ENCODE measurements at regions not wholly inside any gene's neighbourhood (a gene's known extent, or its start where the extent isn't known, plus 50 kb on each side); places are given as distances from the start of the nearest gene placed in this dataset.

- H3K9me3 ChIP-seq (ENCODE audit: low read length) = no peaks in the 10 kb centered on the region
These were observed 450.8 kb upstream of the TLE4 start for GRCh38 chr9:79120941-79121340.

GRCh38 chr9:79123415-79123814 is 448.4 kb upstream of the TLE4 start:
- Histone ChIP-seq H3K9me3 (ENCODE audit: low read length) (no peaks in the 10 kb centered on the region), H3K27me3 (ENCODE audit: insufficient read depth, low read length) (no peaks in the 10 kb centered on the region), H3K4me3 (ENCODE audit: low read length) (no peak overlapping the region), H2AFZ (ENCODE audit: low read depth, low read length) (no peak overlapping the region), H3K36me3 (ENCODE audit: insufficient read depth, low read length) (no peaks in the 10 kb centered on the region), H3K4me1 (ENCODE audit: insufficient read depth, low read length) (no peaks in the 10 kb centered on the region)

More at GRCh38 chr9:79120941-79121340, 450.8 kb upstream of the TLE4 start:
- H3K4me3 ChIP-seq (ENCODE audit: low read length) = no peak overlapping the region
- no peak overlapping the region for H2AFZ ChIP-seq (ENCODE audit: low read depth, low read length)
- no peaks in the 10 kb centered on the region for H3K27me3 ChIP-seq (ENCODE audit: insufficient read depth, low read length)
- no peaks in the 10 kb centered on the region for H3K4me1 ChIP-seq (ENCODE audit: insufficient read depth, low read length)
- no peaks in the 10 kb centered on the region for H3K36me3 ChIP-seq (ENCODE audit: insufficient read depth, low read length)

- Histone ChIP-seq H3K4me1 (ENCODE audit: insufficient read depth, low read length) (peaks cover 11% of the 10 kb centered on the region), H2AFZ (ENCODE audit: low read depth, low read length) (no peak overlapping the region), H3K9me3 (ENCODE audit: low read length) (no peaks in the 10 kb centered on the region), H3K27me3 (ENCODE audit: insufficient read depth, low read length) (no peaks in the 10 kb centered on the region), H3K4me3 (ENCODE audit: low read length) (no peak overlapping the region), H3K36me3 (ENCODE audit: insufficient read depth, low read length) (no peaks in the 10 kb centered on the region)
These were observed 444.1 kb upstream of the TLE4 start for GRCh38 chr9:79127661-79128060.

GRCh38 chr9:79129865-79130480 is 441.8 kb upstream of the TLE4 start:
- Histone ChIP-seq H3K9me3 (ENCODE audit: low read length) (no peaks in the 10 kb centered on the region), H3K27me3 (ENCODE audit: insufficient read depth, low read length) (no peaks in the 10 kb centered on the region)

GRCh38 chr9:79131246-79131774 is 440.5 kb upstream of the TLE4 start:
- no peaks in the 10 kb centered on the region for H3K9me3 ChIP-seq (ENCODE audit: low read length)
- no peak overlapping the region for H3K4me3 ChIP-seq (ENCODE audit: low read length)
- H3K27me3 ChIP-seq (ENCODE audit: insufficient read depth, low read length) = no peaks in the 10 kb centered on the region
- H2AFZ ChIP-seq (ENCODE audit: low read depth, low read length) = no peak overlapping the region
- no peaks in the 10 kb centered on the region for H3K36me3 ChIP-seq (ENCODE audit: insufficient read depth, low read length)
- peaks cover 11% of the 10 kb centered on the region for H3K4me1 ChIP-seq (ENCODE audit: insufficient read depth, low read length)

More at GRCh38 chr9:79129865-79130480, 441.8 kb upstream of the TLE4 start:
- no peaks in the 10 kb centered on the region for H3K36me3 ChIP-seq (ENCODE audit: insufficient read depth, low read length)
- no peak overlapping the region for H3K4me3 ChIP-seq (ENCODE audit: low read length)
- peaks cover 11% of the 10 kb centered on the region for H3K4me1 ChIP-seq (ENCODE audit: insufficient read depth, low read length)
- no peak overlapping the region for H2AFZ ChIP-seq (ENCODE audit: low read depth, low read length)

- Histone ChIP-seq H3K36me3 (ENCODE audit: insufficient read depth, low read length) (no peaks in the 10 kb centered on the region), H3K4me1 (ENCODE audit: insufficient read depth, low read length) (peaks cover 11% of the 10 kb centered on the region), H3K27me3 (ENCODE audit: insufficient read depth, low read length) (no peaks in the 10 kb centered on the region), H3K4me3 (ENCODE audit: low read length) (no peak overlapping the region), H3K9me3 (ENCODE audit: low read length) (no peaks in the 10 kb centered on the region), H2AFZ (ENCODE audit: low read depth, low read length) (no peak overlapping the region)
These were observed 439.9 kb upstream of the TLE4 start for GRCh38 chr9:79131824-79132377.

GRCh38 chr9:79134654-79135053 is 437.1 kb upstream of the TLE4 start:
- Histone ChIP-seq H3K9me3 (ENCODE audit: low read length) (no peaks in the 10 kb centered on the region), H3K4me3 (ENCODE audit: low read length) (no peak overlapping the region), H3K27me3 (ENCODE audit: insufficient read depth, low read length) (no peaks in the 10 kb centered on the region), H2AFZ (ENCODE audit: low read depth, low read length) (no peak overlapping the region), H3K36me3 (ENCODE audit: insufficient read depth, low read length) (no peaks in the 10 kb centered on the region), H3K4me1 (ENCODE audit: insufficient read depth, low read length) (peaks cover 11% of the 10 kb centered on the region)

GRCh38 chr9:79135681-79136415 is 435.9 kb upstream of the TLE4 start:
- Histone ChIP-seq H3K27me3 (ENCODE audit: insufficient read depth, low read length) (no peaks in the 10 kb centered on the region), H3K4me1 (ENCODE audit: insufficient read depth, low read length) (peaks cover 11% of the 10 kb centered on the region), H3K36me3 (ENCODE audit: insufficient read depth, low read length) (no peaks in the 10 kb centered on the region), H3K4me3 (ENCODE audit: low read length) (no peak overlapping the region), H2AFZ (ENCODE audit: low read depth, low read length) (no peak overlapping the region), H3K9me3 (ENCODE audit: low read length) (no peaks in the 10 kb centered on the region)

- no peak overlapping the region for H3K4me3 ChIP-seq (ENCODE audit: low read length)
- no peaks in the 10 kb centered on the region for H3K9me3 ChIP-seq (ENCODE audit: low read length)
- no peaks in the 10 kb centered on the region for H3K36me3 ChIP-seq (ENCODE audit: insufficient read depth, low read length)
- H3K27me3 ChIP-seq (ENCODE audit: insufficient read depth, low read length) = no peaks in the 10 kb centered on the region
- no peak overlapping the region for H2AFZ ChIP-seq (ENCODE audit: low read depth, low read length)
- no peaks in the 10 kb centered on the region for H3K4me1 ChIP-seq (ENCODE audit: insufficient read depth, low read length)
These were observed 431.0 kb upstream of the TLE4 start for GRCh38 chr9:79140751-79141150.

- H3K36me3 ChIP-seq (ENCODE audit: insufficient read depth, low read length) = no peaks in the 10 kb centered on the region
- no peak overlapping the region for H2AFZ ChIP-seq (ENCODE audit: low read depth, low read length)
- no peak overlapping the region for H3K4me3 ChIP-seq (ENCODE audit: low read length)
- H3K9me3 ChIP-seq (ENCODE audit: low read length) = no peaks in the 10 kb centered on the region
- H3K4me1 ChIP-seq (ENCODE audit: insufficient read depth, low read length) = no peaks in the 10 kb centered on the region
- no peaks in the 10 kb centered on the region for H3K27me3 ChIP-seq (ENCODE audit: insufficient read depth, low read length)
These were observed 428.6 kb upstream of the TLE4 start for GRCh38 chr9:79143211-79143610.

- Histone ChIP-seq H3K9me3 (ENCODE audit: low read length) (no peaks in the 10 kb centered on the region), H2AFZ (ENCODE audit: low read depth, low read length) (no peak overlapping the region), H3K4me3 (ENCODE audit: low read length) (no peak overlapping the region), H3K4me1 (ENCODE audit: insufficient read depth, low read length) (no peaks in the 10 kb centered on the region), H3K36me3 (ENCODE audit: insufficient read depth, low read length) (no peaks in the 10 kb centered on the region), H3K27me3 (ENCODE audit: insufficient read depth, low read length) (no peaks in the 10 kb centered on the region)
These were observed 426.3 kb upstream of the TLE4 start for GRCh38 chr9:79145442-79145841.

GRCh38 chr9:79149585-79149984 is 422.2 kb upstream of the TLE4 start:
- Histone ChIP-seq H3K4me1 (ENCODE audit: insufficient read depth, low read length) (no peaks in the 10 kb centered on the region), H3K27me3 (ENCODE audit: insufficient read depth, low read length) (no peaks in the 10 kb centered on the region), H3K36me3 (ENCODE audit: insufficient read depth, low read length) (no peaks in the 10 kb centered on the region), H3K9me3 (ENCODE audit: low read length) (no peaks in the 10 kb centered on the region), H3K4me3 (ENCODE audit: low read length) (no peak overlapping the region), H2AFZ (ENCODE audit: low read depth, low read length) (no peak overlapping the region)

GRCh38 chr9:79151791-79152190 is 420.0 kb upstream of the TLE4 start:
- H3K9me3 ChIP-seq (ENCODE audit: low read length) = no peaks in the 10 kb centered on the region
- H3K36me3 ChIP-seq (ENCODE audit: insufficient read depth, low read length) = no peaks in the 10 kb centered on the region
- no peaks in the 10 kb centered on the region for H3K4me1 ChIP-seq (ENCODE audit: insufficient read depth, low read length)
- H3K27me3 ChIP-seq (ENCODE audit: insufficient read depth, low read length) = no peaks in the 10 kb centered on the region
- H3K4me3 ChIP-seq (ENCODE audit: low read length) = no peak overlapping the region
- H2AFZ ChIP-seq (ENCODE audit: low read depth, low read length) = no peak overlapping the region

All from neuron (in vitro differentiated cells).